Hepatocyte (in vitro differentiated cells): ENCODE measurements at regions not wholly inside any gene's neighbourhood (a gene's known extent, or its start where the extent isn't known, plus 50 kb on each side); places are given as distances from the start of the nearest gene placed in this dataset.
A peak's percentile ranks its signal among the peaks of the same experiment; 100 is the strongest.

Experiments used
- DNase-seq: peaks from one replicate; pipeline ENCODE4 v3.0.0-alpha.2; 2016; ENCODE audit warnings: low spot score
- H2AFZ ChIP-seq: fragments of 200-600 bp; sonication (generic); 2 replicates; pipeline ENCODE4 v1.6.0; 2016; ENCODE audit warnings: antibody characterized with exemption, mild to moderate bottlenecking
- H3K27ac ChIP-seq: fragments of 200-600 bp; sonication (generic); 2 replicates; pipeline ENCODE4 v1.5.1; 2016; ENCODE audit warnings: mild to moderate bottlenecking
- H3K27me3 ChIP-seq: fragments of 200-600 bp; sonication (generic); 2 replicates; pipeline ENCODE4 v1.6.1; 2016
- H3K36me3 ChIP-seq: fragments of 200-600 bp; sonication (generic); replicated peaks from 2 replicates; pipeline ENCODE4 v1.5.1; 2016; ENCODE audit warnings: low read depth; ENCODE audit not compliant: insufficient read depth
- H3K4me1 ChIP-seq: fragments of 200-600 bp; sonication (generic); 2 replicates; pipeline ENCODE4 v1.5.1; 2016; ENCODE audit warnings: mild to moderate bottlenecking, moderate library complexity; ENCODE audit not compliant: insufficient read depth
- H3K4me2 ChIP-seq: fragments of 200-600 bp; sonication (generic); 2 replicates; pipeline ENCODE4 v1.6.0; 2016
- H3K4me3 ChIP-seq: fragments of 200-600 bp; sonication (generic); 2 replicates; pipeline ENCODE4 v1.5.1; 2016; ENCODE audit warnings: mild to moderate bottlenecking
- H3K79me2 ChIP-seq: fragments of 200-600 bp; sonication (generic); 2 replicates; pipeline ENCODE4 v1.6.0; 2017; ENCODE audit warnings: mild to moderate bottlenecking
- H3K9me2 ChIP-seq: fragments of 200-600 bp; sonication (generic); replicated peaks from 2 replicates; pipeline ENCODE4 v1.6.0; 2017; ENCODE audit warnings: mild to moderate bottlenecking; ENCODE audit not compliant: insufficient read depth
- H3K9me3 ChIP-seq: fragments of 200-600 bp; sonication (generic); 2 replicates; pipeline ENCODE4 v1.5.1; 2016; ENCODE audit warnings: low read depth, mild to moderate bottlenecking
- H4K20me1 ChIP-seq: fragments of 200-600 bp; sonication (generic); 2 replicates; pipeline ENCODE4 v1.6.0; 2016; ENCODE audit warnings: mild to moderate bottlenecking; ENCODE audit not compliant: insufficient read depth, poor library complexity, severe bottlenecking
- EZH2 ChIP-seq: fragments of 200-600 bp; sonication (generic); IDR thresholded peaks from 2 replicates; pipeline ENCODE4 v1.6.1; 2016; ENCODE audit warnings: antibody characterized with exemption, mild to moderate bottlenecking, borderline replicate concordance
- EZH2phosphoT487 ChIP-seq: fragments of 200-600 bp; sonication (generic); IDR thresholded peaks from one replicate; pipeline ENCODE4 v1.6.1; 2018; ENCODE audit warnings: antibody characterized with exemption, mild to moderate bottlenecking, low read depth, moderate library complexity; ENCODE audit not compliant: unreplicated experiment, severe bottlenecking
- WGBS: methylation state at CpG from one replicate; pipeline ENCODE4 v1.1.6; 2016; ENCODE audit warnings: low lambda C conversion rate; ENCODE audit errors: missing lambda C conversion rate; 5-methylcytosine and 5-hydroxymethylcytosine counted together
- TF ChIP-seq, protein P1 (sequence below): fragments of 200-600 bp; sonication (generic); IDR thresholded peaks from 2 replicates; pipeline ENCODE4 v1.5.1; 2016; ENCODE audit warnings: antibody characterized with exemption, mild to moderate bottlenecking; ENCODE audit not compliant: poor library complexity

DNA sequence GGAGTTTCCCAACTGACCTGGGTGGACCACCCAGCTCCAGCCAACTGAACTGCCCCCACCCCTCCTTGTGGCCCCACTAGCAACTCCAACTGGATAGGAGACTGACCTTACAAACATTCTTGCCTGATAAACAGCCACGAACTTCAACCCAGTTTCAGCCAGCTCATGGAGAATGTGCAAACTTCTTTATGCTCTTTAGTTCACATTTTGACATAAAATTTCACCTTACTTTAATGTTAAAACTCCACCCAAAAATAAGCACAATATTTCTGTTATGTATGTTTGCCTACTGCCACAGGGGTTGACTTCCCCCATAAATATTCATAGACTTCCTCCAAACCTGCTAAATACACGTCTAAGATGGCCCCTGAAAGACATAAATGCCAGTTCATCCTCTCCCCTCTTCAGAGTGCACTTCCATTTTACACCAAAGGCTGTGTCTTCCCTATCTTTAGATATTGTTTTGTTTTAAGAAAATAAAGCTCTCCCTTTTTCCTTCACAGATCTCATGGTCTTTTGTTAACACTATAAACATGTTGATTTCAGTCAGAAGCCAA, 643.7 kb downstream of the EPM2A start:
- Histone ChIP-seq H4K20me1 (no peaks in the 10 kb centered on the region), H3K9me3 (no peaks in the 10 kb centered on the region), H3K27ac (peak overlapping the region; percentile 37), H2AFZ (no peak overlapping the region), H3K4me1 (peaks cover 5% of the 10 kb centered on the region), H3K4me2 (peak overlapping the region; percentile 11), H3K79me2 (no peaks in the 10 kb centered on the region), H3K27me3 (no peaks in the 10 kb centered on the region), H3K9me2 (no peaks in the 10 kb centered on the region), H3K36me3 (no peaks in the 10 kb centered on the region), H3K4me3 (no peak overlapping the region)
- TF ChIP-seq, protein P1, sequence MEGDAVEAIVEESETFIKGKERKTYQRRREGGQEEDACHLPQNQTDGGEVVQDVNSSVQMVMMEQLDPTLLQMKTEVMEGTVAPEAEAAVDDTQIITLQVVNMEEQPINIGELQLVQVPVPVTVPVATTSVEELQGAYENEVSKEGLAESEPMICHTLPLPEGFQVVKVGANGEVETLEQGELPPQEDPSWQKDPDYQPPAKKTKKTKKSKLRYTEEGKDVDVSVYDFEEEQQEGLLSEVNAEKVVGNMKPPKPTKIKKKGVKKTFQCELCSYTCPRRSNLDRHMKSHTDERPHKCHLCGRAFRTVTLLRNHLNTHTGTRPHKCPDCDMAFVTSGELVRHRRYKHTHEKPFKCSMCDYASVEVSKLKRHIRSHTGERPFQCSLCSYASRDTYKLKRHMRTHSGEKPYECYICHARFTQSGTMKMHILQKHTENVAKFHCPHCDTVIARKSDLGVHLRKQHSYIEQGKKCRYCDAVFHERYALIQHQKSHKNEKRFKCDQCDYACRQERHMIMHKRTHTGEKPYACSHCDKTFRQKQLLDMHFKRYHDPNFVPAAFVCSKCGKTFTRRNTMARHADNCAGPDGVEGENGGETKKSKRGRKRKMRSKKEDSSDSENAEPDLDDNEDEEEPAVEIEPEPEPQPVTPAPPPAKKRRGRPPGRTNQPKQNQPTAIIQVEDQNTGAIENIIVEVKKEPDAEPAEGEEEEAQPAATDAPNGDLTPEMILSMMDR: no peak
- no peak for TF ChIP-seq EZH2
- no peak for TF ChIP-seq EZH2phosphoT487
- WGBS: 67% methylated on average over 2 of the region's 2 CpGs
- DNase-seq: no peak

DNA sequence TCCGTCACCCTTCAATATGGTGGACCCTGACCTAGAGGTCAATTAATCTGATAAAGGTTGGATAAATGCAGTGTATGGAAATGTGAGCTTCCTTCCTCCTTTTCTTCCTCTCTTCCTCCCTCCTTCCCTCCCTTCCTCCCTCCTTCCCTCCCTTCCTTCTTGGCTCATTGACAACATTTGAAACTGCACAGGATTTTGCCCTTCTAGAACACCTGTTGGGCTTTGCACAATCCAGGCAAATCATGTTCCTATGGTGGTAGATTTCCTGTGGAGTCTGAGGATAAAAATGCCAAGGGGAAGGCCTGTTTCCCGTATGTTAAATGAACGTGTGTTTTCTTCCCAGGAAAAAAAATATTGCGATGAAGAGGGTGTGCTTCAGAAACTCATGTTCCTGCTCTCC, 642.8 kb downstream of the EPM2A start:
- Histone ChIP-seq H3K4me2 (no peak overlapping the region), H3K9me2 (no peaks in the 10 kb centered on the region), H3K4me3 (no peak overlapping the region), H3K9me3 (no peaks in the 10 kb centered on the region), H2AFZ (no peak overlapping the region), H3K27me3 (no peaks in the 10 kb centered on the region), H3K79me2 (no peaks in the 10 kb centered on the region), H4K20me1 (no peaks in the 10 kb centered on the region), H3K27ac (no peak overlapping the region), H3K36me3 (no peaks in the 10 kb centered on the region), H3K4me1 (peaks cover 5% of the 10 kb centered on the region)
- WGBS: 88% methylated on average over 4 of the region's 4 CpGs
- no peak for DNase-seq
- TF ChIP-seq EZH2 (no peak), EZH2phosphoT487 (no peak)
- TF ChIP-seq, protein P1: no peak

DNA sequence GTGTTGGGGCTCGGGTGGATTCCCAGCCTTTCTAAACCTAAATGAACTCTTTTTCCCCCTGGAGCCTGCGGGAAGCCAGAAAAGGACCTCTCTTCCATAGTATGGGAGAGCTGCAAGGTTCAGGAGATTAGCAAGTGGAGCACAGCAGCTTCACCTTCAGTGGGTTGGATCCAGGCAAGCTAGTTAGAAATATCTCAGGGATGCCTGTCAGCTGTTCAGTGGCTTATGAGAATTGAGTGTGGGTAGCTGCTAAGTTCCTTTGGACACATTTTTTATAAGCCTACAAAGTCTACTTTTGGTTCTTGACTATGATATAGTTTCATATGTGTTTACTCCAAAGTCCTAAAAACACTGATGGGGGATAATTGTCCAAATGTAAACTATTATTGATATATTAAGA, 642.1 kb downstream of the EPM2A start:
- no peaks in the 10 kb centered on the region for H4K20me1 ChIP-seq
- peaks cover 5% of the 10 kb centered on the region for H3K4me1 ChIP-seq
- DNase-seq: no peak
- no peaks in the 10 kb centered on the region for H3K36me3 ChIP-seq
- TF ChIP-seq, protein P1: no peak
- TF ChIP-seq EZH2 (no peak), EZH2phosphoT487 (no peak)
- no peaks in the 10 kb centered on the region for H3K27me3 ChIP-seq
- H3K27ac ChIP-seq: no peak overlapping the region
- H3K4me3 ChIP-seq: no peak overlapping the region
- H2AFZ ChIP-seq: no peak overlapping the region
- H3K9me2 ChIP-seq: no peaks in the 10 kb centered on the region
- no peak overlapping the region for H3K4me2 ChIP-seq
- no peaks in the 10 kb centered on the region for H3K79me2 ChIP-seq
- WGBS: 100% methylated on average over 2 of the region's 2 CpGs
- no peaks in the 10 kb centered on the region for H3K9me3 ChIP-seq
